HG02884 (cell line): ENCODE measurements at regions not wholly inside any gene's neighbourhood (a gene's known extent, or its start where the extent isn't known, plus 50 kb on each side); places are given as distances from the start of the nearest gene placed in this dataset.
"Not testable (repeated sequence)": the region's sequence is repeated elsewhere in the genome, so short reads cannot be mapped to it uniquely, and the experiment has no call there.

ENCODE experiments used
- ATAC-seq: cut with Tn5 transposase; IDR thresholded peaks from one replicate; pipeline ENCODE4 v1.9.1; 2021; ENCODE audit warnings: mild to moderate bottlenecking, moderate library complexity; ENCODE audit not compliant: unreplicated experiment

DNA sequence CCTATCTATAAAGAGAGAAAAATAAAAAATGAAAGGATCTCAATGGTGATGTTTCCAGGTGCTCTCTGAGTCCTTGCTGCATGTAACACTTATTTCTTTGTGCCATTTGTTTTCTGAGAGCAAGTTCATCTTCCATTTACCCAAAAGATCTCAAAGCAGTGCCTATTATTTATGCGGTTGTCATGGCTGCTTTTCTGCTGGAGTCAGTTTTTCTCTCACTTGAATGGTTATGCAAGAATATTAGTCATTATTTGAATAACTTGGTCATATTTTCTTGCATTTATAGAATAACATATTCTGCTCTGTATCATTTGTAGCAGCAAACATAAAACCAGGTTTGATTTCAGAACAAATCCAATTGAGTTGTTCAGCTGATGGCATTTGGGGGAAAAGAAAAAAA, 141.8 kb upstream of the G2E3 start:
- ATAC-seq = no peak

DNA sequence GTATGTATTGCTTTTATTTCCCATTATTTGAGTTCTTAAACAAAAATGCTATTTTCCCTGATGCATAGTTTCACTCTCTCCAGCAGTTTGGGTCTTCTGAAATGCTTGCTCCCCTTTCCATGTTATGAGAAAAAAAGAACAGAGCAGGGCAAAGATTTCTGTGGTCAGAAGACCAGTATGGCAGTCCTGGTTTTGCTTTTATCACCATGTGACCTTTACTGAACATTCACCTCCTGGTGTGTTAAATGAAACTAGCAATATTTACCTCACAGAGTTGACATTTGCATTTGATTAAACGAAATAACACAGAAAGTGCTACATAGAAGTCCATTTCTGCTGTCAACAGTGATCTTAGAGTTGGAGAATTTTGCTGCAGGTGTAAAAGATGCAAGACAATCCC, 141.0 kb upstream of the G2E3 start:
- no peak for ATAC-seq

- ATAC-seq = no peak
Observed at GRCh38 chr14:30419037-30419436, 139.9 kb upstream of the G2E3 start.

- ATAC-seq = no peak
Observed at GRCh38 chr14:30420515-30420914, 138.4 kb upstream of the G2E3 start.

DNA sequence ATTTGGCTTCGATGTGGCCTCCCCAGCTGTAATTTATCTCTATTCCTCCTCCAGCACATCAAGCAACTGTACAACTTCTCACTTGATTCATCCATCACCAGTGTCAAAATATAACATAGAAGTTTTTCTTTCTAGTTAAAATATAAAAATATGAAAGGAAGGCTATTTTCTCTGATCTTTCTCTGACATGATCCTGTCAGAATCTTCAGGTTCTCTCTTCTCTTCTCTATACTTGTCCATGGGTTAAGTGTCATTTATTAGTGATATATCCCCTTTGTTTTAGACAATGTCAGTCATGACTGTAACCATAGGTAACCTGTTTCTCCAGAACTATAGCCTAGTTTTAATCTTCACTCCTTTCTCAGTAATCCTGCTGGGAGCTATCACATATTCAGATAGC, 132.5 kb upstream of the G2E3 start:
- no peak for ATAC-seq

GRCh38 chr14:30427401-30427800, 131.6 kb upstream of the G2E3 start:
- no peak for ATAC-seq

DNA sequence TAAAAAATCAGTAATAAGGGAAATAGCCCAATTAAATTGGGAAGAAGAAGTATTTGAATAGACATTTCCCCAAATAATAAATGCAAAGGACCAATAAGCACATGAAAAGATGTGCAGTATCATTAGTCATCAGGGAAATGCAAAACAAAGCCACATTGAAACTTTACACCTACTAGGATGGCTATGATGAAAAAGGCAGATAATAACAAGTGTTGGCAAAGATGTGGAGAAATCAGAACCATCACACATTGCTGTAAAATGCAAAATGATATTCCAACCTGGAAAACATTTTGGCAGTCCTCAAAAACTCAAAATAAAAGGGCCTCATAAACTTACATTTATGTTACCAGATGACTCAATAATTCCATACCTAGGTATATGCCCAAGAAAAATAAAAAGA, 131.1 kb upstream of the G2E3 start:
- ATAC-seq = no peak

DNA sequence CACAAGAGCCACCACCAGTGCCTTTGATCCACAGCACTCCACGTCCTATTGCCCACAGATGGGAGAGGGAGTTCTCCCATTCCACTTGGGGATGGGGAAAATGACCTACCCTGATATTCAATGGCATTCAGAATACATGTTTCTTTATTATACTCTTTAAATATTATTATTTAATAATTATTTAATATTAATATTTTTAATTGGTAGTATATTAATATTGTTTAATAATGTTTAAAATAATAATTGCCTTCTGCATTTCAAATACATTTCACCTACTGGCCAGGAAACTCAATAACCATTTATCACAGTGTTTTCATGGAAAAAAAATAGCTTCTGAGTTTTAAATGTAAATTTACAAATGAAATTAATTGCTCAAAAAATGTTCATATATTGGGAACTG, 127.4 kb upstream of the G2E3 start:
- ATAC-seq = no peak

- ATAC-seq = no peak
Observed at GRCh38 chr14:30440961-30441360, 118.0 kb upstream of the G2E3 start.

DNA sequence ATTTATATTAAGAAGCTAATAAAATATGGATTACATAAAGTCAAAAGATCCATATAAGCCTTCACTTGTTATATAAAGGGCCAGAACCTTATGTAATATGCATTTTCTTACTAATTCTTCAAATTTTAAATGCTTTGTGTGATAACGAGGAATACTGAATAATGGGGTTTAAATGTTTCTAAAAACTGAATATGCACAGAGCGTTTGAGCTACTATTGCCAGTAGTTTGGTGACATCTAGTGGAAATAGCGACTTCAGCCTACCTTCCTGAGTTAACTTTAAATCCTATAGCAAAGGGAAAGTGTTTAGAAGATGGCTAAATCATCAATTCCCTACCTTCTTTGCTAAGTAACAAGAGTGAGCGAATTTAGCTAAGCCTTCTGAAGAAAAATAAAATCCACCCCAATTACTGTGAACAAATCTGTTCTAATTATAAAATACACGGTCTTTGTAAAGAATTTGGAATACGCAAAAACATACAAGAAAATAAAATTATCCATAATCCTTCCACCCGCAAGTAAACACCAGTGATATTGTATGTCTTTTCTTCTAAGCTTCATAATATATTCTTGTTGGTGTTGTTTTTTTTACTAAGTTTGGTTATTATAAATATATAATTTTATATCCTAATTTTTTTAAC, 115.5 kb upstream of the G2E3 start:
- ATAC-seq = no peak

DNA sequence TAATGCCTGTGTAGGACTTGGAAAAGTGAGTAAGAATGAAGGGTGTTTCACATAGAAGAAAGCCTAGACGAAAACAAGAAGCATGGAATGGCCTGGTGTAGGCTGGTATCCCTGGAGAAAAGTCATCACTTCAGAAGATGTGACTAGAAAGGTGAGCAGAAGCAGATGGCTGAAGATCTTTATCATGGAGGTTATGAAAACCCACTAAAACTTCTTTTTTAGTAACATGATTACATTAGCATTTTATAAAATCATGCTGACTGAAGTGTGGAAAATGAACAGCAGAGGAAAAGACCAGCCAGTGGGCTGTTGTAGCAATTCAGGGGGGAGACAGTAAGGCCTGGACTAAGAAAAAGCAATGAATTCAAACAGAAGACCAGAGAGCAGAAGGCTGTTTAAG, 114.5 kb upstream of the G2E3 start:
- no peak for ATAC-seq

DNA sequence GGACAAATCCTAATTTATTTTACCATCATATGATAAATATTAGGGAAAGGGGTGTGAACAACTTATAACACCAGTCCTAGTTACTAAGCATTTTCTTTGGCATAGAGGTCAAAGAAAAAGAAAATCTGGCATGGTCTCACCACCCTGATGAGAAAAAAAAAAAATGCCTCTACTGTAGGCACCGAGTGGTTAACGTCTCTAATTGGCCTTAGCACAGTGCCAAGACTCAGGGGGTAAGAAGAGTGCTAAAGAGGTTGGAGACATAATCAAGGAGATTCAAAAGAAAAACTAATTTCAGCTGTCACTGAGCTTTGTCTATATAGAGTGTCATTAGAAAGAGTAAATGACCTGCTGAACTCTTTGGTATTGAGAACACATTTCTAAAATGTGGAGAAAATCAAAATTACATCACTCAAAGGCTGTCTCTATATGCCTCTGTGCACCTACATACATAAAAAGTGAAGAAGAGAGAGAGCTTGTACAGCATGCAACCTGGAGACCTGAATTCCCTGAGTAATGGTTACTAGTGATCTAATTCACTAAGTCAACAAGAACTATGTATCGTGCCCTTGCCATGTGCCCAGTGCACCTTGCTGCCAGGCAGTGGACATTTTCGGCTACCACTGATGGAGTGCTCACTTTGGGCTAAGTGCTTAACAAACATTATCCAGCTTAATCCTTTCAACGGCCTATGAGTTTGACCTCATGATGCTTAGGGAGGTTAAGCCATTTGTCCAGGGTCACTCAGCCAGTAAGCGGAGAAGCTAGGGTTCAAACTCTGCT, 113.8 kb upstream of the G2E3 start:
- no peak for ATAC-seq

DNA sequence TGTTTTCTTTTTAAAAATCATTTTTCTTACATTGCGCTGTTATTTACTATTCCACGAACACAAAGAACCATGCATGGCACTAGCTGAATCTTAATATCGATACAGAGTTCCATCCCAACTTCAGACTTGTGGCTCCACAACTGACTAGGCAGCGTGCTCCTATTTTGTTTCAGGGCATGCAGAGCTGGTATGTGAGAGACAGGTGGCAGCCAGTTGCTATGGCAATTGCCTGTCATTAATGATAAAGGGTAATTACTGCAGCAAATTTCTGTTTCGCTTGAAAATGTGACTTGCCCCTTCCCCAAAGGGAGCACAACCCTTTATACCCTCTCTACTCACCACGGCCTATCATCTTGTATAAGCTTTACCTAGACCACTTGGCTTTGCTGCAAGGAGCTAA, 113.1 kb upstream of the G2E3 start:
- no peak for ATAC-seq

GRCh38 chr14:30450631-30451545, 108.1 kb upstream of the G2E3 start:
- no peak for ATAC-seq

- no peak for ATAC-seq
Observed at GRCh38 chr14:30456296-30456695, 102.7 kb upstream of the G2E3 start.

DNA sequence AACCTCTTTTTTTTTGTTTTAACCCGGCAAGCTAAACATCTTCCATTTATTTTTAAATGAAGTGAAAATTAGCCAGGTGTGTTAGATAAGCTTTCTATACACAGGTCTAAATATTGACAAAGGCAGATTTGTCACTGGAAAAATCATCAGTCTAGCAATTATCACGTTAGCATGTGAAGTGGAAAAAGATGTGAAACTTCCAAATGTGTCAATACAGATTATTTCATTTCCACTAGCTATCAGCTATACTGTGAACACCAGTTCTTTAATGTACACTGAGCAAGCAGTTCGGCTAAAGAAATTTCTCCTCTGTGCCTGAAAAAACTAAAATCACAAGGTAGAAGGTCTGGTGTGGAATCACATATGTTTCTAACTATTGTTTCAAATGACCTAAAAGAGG, 96.6 kb upstream of the G2E3 start:
- no peak for ATAC-seq

GRCh38 chr14:30464481-30464880, 94.5 kb upstream of the G2E3 start:
- no peak for ATAC-seq

- no peak for ATAC-seq
Observed at GRCh38 chr14:30468354-30468753, 90.6 kb upstream of the G2E3 start.

GRCh38 chr14:30471980-30472379, 87.0 kb upstream of the G2E3 start:
- no peak for ATAC-seq

- ATAC-seq = not testable (repeated sequence)
Observed at GRCh38 chr14:30473846-30474696, 84.9 kb upstream of the G2E3 start.

DNA sequence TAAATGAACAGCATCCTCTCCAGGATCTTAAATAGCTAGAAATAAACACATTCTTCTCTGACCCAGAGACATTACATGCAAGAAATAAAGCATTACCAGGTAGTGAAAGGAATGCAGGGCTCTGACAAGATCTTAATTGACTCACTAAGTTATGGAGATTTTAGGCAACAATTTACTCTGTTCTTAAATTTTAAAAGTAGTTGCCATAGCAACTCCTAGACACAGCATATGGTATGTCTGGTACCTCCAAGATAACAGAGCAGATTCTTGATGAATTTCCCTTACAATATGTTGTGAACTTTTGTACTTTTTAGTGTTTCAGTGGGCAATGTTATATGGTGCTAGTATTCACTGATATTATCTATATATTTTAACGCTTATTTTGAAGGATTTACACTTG, 76.7 kb upstream of the G2E3 start:
- no peak for ATAC-seq
